Fibroblast of skin of back (primary cell): ENCODE measurements at regions not wholly inside any gene's neighbourhood (a gene's known extent, or its start where the extent isn't known, plus 50 kb on each side); places are given as distances from the start of the nearest gene placed in this dataset.
"Not testable (repeated sequence)": the region's sequence is repeated elsewhere in the genome, so short reads cannot be mapped to it uniquely, and the experiment has no call there.

Experiments
- DNase-seq: peaks from one replicate; pipeline ENCODE4 v3.0.0-alpha.2; 2013

- DNase-seq = no peak
Measured at GRCh38 chr7:110522061-110522760, 568.7 kb upstream of the LRRN3 start.

DNA sequence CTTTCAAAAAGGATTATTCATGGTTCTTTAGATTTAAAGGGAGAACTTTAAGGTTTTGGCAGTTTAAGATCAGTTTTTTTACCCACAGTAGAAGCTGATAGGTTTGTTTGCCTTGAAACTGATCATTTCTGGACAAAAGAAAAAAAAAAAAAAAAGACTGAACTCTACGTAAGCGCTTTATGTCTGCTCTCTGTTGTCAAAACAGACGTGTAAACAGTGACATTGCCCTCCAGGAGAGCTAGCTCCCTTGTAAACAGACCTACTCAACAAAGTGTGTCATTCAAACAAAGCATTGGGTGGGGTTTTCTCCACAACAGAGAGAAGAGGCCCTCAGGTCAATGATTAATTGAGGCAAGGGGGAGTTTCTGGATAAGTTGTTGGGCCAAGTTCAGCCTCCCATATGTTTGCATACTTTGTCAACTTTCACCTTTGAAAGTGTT lies 568.1 kb upstream of the LRRN3 start:
- DNase-seq = no peak

- DNase-seq = no peak
Measured at GRCh38 chr7:110529175-110529574, 561.8 kb upstream of the LRRN3 start.

- peak; percentile 7 for DNase-seq
Measured at GRCh38 chr7:110531186-110531585, 559.7 kb upstream of the LRRN3 start.

GRCh38 chr7:110534241-110534931 lies 556.5 kb upstream of the LRRN3 start:
- peak; percentile 79 for DNase-seq

- DNase-seq = no peak
Measured at GRCh38 chr7:110539216-110539615, 551.7 kb upstream of the LRRN3 start.

DNA sequence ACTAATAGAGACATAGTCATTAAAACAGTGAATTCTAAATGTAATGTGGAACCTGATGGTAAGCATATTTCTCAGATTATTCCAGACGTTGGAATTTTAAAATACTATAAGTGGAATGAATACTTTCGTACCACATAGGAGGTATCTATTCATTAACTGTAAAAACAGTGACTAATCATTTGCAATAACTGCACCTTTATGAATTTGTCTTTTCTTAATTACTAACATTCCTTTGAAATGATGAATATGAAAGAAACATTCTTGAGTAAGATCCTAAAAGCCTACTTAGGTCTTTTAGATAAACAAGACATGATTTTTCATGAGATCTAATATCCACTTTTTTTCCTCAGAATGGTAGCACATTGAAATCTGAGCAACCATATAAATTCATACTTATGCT lies 549.0 kb upstream of the LRRN3 start:
- DNase-seq = peak; percentile 65

DNA sequence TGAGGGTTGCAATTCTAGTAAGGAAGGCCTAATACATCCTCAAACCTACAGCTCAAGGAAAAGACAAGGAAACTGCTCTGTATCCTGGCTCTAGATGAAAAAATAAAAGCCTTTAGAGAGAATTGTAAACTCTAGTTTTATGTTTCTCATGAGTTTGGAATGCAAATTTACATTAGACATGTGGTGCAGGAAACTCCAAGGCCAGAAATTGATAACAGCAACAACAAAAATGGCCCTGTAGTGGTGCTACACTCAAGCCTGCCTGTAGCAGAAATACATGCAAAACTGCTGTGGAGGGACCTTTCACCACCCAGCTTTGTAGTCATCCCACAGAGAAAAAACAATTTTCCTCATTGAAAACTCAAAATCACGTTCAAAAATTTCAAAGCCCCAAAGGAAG lies 546.7 kb upstream of the LRRN3 start:
- peak; percentile 52 for DNase-seq

DNA sequence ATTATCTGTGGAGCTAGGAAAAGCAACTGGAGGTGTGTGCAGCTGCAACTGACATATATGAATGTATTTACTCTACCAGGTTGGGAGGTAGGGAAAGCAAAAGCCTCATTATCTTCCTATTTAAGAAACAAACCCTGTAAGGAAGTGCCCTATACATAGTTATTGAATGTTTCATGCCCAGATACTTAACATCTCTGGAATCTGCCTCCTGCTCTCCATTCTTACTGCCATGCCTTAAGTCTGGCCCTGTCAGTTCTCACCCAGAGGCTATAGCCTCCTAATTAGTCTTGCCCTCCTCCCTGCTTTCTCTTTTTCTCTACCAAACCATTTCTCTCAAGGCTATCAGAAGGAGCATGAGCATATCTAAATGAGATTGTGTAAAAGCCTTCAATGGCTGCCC lies 542.6 kb upstream of the LRRN3 start:
- peak; percentile 25 for DNase-seq

- no peak for DNase-seq
Measured at GRCh38 chr7:110557136-110557535, 533.8 kb upstream of the LRRN3 start.

DNA sequence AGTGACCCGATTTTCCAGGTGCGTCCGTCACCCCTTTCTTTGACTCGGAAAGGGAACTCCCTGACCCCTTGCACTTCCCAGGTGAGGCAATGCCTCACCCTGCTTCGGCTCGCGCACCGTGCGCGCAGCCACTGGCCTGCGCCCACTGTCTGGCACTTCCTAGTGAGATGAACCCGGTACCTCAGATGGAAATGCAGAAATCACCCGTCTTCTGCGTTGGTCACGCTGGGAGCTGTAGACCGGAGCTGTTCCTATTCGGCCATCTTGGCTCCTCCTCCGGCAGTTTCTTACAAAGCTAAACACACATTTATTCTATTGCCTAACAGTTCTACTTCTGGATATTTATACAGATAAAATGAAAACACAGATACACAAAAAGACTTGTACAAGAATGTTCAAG lies 527.6 kb upstream of the LRRN3 start:
- not testable (repeated sequence) for DNase-seq

DNA sequence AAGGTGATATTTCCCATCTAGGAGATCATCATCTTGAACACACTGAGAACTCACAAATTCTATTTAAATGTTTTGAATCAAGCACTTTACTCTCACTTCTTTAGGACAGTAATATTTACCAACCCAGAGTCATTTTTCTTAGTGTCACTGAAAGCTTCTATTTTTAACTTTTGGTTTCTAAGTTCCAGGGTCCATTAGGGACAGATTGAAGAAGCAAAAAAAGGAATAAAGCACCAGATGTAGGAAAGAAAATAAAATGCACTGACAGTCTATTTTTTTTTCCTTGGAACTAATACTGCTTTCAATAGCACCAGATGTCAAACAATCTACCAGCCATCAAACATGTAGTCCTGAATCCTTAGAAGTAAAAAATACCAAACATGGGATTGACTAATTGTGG lies 526.7 kb upstream of the LRRN3 start:
- no peak for DNase-seq

DNA sequence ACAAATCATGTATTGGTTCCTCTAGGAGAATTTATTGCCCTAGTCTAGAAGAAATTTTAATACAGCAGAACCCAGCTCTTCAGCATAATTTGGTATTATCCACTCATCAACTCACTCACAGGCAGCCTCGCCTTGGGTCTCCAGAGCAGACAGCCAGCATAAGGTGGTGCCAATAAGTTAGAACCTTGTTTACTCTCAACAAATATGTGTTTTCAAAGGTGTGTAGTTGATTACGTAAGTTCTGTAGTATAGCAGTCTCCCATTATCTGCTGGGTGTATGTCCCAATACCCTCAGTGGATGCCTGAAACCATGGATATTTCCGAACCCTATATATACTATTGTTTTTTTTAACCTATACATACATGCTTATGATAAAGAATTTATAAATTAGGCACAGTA lies 522.5 kb upstream of the LRRN3 start:
- DNase-seq = no peak

GRCh38 chr7:110568932-110569331 lies 522.0 kb upstream of the LRRN3 start:
- DNase-seq = peak; percentile 42

GRCh38 chr7:110569486-110570205 lies 521.3 kb upstream of the LRRN3 start:
- DNase-seq = no peak

- peak; percentile 81 for DNase-seq
Measured at GRCh38 chr7:110573862-110574528, 516.9 kb upstream of the LRRN3 start.

- no peak for DNase-seq
Measured at GRCh38 chr7:110587294-110587693, 503.6 kb upstream of the LRRN3 start.

DNA sequence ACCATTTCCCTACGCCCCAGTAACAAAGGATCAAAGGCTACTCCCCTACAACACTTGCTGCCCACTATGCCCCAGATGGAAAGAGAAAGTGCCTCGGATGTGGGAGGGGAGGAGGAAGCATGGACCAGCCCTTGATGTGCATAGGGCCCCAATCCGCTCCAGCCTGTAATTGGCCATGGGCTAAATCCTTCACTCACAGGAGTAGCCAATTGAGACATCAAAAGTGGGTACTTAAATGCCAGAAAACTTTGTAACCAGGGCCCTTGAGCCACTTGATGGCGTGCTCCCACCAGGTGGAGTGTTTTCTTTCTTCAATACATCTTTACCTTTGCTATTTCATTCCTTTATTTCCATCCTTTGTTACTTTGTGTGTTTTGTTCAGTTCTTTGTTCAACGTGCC lies 500.5 kb upstream of the LRRN3 start:
- DNase-seq = no peak

- peak; percentile 42 for DNase-seq
Measured at GRCh38 chr7:110591341-110591740, 499.6 kb upstream of the LRRN3 start.

DNA sequence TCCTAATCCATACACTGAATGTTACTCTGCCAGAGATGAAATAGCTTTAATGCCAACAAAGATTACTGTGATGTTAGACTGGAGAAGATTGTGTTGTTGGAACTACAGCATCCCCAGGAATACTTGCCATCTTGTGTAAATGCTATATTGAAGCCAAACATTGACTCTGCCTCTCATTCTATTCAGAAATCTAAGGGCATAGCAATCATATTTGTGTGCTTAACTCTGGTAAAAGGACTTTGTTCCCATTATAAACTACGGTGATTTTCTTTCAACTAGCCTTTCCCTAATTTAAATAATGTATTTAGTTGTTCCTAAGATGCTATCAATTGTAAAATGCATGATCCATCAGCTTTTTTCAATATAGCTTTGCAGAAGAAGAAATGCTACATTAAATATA lies 498.4 kb upstream of the LRRN3 start:
- DNase-seq = no peak

- no peak for DNase-seq
Measured at GRCh38 chr7:110593355-110593754, 497.6 kb upstream of the LRRN3 start.

DNA sequence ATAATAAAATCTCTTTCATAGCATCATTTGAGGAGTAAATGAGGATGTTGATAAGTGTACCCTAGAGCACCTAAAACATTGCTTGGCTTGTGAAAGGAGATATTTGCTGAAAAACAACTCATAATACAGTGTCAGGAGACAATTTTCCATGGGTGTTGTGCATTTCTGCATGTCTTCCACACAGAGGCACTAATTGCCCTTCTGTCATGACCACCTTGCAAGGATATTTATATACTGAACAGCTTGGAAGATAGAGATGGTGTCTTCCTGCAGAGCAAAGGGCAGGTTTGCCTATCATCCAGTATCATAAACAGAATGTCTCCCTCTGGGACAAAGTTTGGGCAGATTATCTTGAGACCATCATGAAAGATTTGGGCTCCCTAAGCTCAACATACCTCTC lies 495.2 kb upstream of the LRRN3 start:
- no peak for DNase-seq

- DNase-seq = no peak
Measured at GRCh38 chr7:110600956-110601355, 490.0 kb upstream of the LRRN3 start.
